ENCODE measurements at regions not wholly inside any gene's neighbourhood (a gene's known extent, or its start where the extent isn't known, plus 50 kb on each side); places are given as distances from the start of the nearest gene placed in this dataset.

DNA sequence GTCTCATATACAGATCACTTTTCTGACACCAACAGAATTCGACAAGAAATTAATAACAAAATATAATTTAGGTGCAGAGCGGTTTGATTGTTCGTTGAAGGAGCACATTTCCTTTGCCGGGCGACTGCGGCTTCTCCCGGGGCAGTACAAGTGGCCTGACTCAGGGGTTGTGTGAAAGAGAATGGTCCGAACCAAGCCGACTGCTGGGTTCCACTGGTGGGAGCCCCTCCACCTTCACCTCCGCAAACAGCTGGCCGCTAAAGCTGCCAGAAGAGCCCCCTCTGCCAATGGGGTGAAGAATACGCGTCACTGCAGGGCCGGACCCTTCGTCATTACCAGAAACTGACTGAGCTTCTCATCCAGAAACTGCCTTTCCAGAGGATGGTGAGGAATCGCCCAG, 156.0 kb upstream of the IFNE start:
- H3K4me1 ChIP-seq (ENCODE audit: insufficient read depth, low read length, poor library complexity, severe bottlenecking): no peaks in the 10 kb centered on the region
- ChIA-PET POLR2A (interaction anchor here (0.7 kb wide), 2 partner anchors 113 to 1352 kb away, joined by 4 read pairs; no protein-coding TSS in a partner anchor), CTCF (ENCODE audit: unreplicated experiment) (no interaction called here)
- TF ChIP-seq, protein P1, sequence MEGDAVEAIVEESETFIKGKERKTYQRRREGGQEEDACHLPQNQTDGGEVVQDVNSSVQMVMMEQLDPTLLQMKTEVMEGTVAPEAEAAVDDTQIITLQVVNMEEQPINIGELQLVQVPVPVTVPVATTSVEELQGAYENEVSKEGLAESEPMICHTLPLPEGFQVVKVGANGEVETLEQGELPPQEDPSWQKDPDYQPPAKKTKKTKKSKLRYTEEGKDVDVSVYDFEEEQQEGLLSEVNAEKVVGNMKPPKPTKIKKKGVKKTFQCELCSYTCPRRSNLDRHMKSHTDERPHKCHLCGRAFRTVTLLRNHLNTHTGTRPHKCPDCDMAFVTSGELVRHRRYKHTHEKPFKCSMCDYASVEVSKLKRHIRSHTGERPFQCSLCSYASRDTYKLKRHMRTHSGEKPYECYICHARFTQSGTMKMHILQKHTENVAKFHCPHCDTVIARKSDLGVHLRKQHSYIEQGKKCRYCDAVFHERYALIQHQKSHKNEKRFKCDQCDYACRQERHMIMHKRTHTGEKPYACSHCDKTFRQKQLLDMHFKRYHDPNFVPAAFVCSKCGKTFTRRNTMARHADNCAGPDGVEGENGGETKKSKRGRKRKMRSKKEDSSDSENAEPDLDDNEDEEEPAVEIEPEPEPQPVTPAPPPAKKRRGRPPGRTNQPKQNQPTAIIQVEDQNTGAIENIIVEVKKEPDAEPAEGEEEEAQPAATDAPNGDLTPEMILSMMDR (conservative IDR thresholded peaks at IDR 0.05; ENCODE audit: low read length): no peak
- TF ChIP-seq EZH2phosphoT487 (IDR thresholded peaks at IDR 0.05; ENCODE audit: borderline replicate concordance, low read depth, low read length): no peak
- intact Hi-C loops (cut with micrococcal nuclease; ENCODE audit: unreplicated experiment): no loop called here
- no peak overlapping the region for H3K4me2 ChIP-seq (ENCODE audit: low read length)
- H3K9me2 ChIP-seq (ENCODE audit: insufficient read depth, low read length): no peaks in the 10 kb centered on the region
- H3K27ac ChIP-seq (ENCODE audit: low read depth, low read length, poor library complexity, severe bottlenecking): no peak overlapping the region
- no peaks in the 10 kb centered on the region for H3K79me2 ChIP-seq (ENCODE audit: insufficient read depth, low read depth, low read length)
- no peak for DNase-seq (ENCODE audit: low spot score)
- H3K4me3 ChIP-seq (ENCODE audit: low read depth, low read length, poor library complexity, severe bottlenecking): no peak overlapping the region
- no peaks in the 10 kb centered on the region for H4K20me1 ChIP-seq (ENCODE audit: insufficient read depth, low read length)
- H3K36me3 ChIP-seq (ENCODE audit: insufficient read depth, low read length): no peaks in the 10 kb centered on the region
- BruUV-seq (replicated peaks): no TSS peak
- H3K9me3 ChIP-seq (ENCODE audit: low read length): no peaks in the 10 kb centered on the region
- no peak overlapping the region for H2AFZ ChIP-seq (ENCODE audit: low read length)

DNA sequence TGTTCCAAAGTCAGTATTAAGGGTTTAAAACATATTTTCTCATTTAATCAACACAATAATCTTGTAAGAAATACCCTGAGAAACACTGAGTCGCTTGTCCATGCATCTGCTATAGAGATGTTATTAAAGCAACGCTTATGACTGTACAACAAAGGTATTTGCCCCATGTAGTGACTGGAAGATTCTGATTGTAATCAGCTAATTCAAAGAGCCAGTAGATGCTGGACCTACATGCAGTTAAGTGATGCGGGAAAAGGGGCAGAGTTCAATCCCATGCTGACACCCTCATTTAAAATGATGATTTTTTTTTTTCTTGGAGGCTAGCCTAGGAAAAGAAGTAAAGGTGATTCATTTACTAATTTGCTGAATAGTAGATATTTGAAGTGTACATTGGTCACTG, 149.3 kb upstream of the MTAP start:
- Histone ChIP-seq H3K36me3 (ENCODE audit: insufficient read depth, low read length) (no peaks in the 10 kb centered on the region), H3K4me2 (ENCODE audit: low read length) (no peak overlapping the region), H2AFZ (ENCODE audit: low read length) (no peak overlapping the region), H3K9me2 (ENCODE audit: insufficient read depth, low read length) (no peaks in the 10 kb centered on the region), H3K4me1 (ENCODE audit: insufficient read depth, low read length, poor library complexity, severe bottlenecking) (no peaks in the 10 kb centered on the region), H3K27ac (ENCODE audit: low read depth, low read length, poor library complexity, severe bottlenecking) (no peak overlapping the region), H3K4me3 (ENCODE audit: low read depth, low read length, poor library complexity, severe bottlenecking) (no peak overlapping the region), H4K20me1 (ENCODE audit: insufficient read depth, low read length) (no peaks in the 10 kb centered on the region), H3K9me3 (ENCODE audit: low read length) (no peaks in the 10 kb centered on the region), H3K79me2 (ENCODE audit: insufficient read depth, low read depth, low read length) (no peaks in the 10 kb centered on the region)
- TF ChIP-seq, protein P1 (conservative IDR thresholded peaks at IDR 0.05; ENCODE audit: low read length): no peak
- TF ChIP-seq EZH2phosphoT487 (IDR thresholded peaks at IDR 0.05; ENCODE audit: borderline replicate concordance, low read depth, low read length): no peak
- intact Hi-C loops (cut with micrococcal nuclease; ENCODE audit: unreplicated experiment): no loop called here
- BruUV-seq (replicated peaks): no TSS peak
- CTCF ChIA-PET (ENCODE audit: unreplicated experiment): no interaction called here
- no peak for DNase-seq (ENCODE audit: low spot score)
- POLR2A ChIA-PET: no interaction called here

DNA sequence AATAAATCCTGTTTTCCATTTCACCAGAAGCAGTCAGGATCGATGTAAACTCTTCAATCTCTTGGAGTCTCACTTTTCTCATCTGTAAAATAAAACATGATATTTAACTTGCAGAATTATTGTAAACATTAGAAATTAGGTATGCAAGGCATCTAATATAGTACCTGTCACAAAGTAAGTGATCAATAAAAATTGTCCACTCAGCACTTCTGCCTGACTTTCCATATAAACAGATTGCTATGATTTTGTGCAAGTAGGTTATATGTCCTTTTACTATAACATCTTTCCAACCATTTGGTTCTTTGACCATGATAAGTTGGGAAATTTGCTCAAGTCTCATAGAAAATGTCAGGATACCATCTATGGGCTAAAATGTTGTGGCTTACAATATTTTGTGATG, 148.8 kb upstream of the MTAP start:
- Histone ChIP-seq H3K36me3 (ENCODE audit: insufficient read depth, low read length) (no peaks in the 10 kb centered on the region), H4K20me1 (ENCODE audit: insufficient read depth, low read length) (no peaks in the 10 kb centered on the region), H3K4me2 (ENCODE audit: low read length) (no peak overlapping the region), H3K27ac (ENCODE audit: low read depth, low read length, poor library complexity, severe bottlenecking) (no peak overlapping the region), H3K79me2 (ENCODE audit: insufficient read depth, low read depth, low read length) (no peaks in the 10 kb centered on the region), H3K4me3 (ENCODE audit: low read depth, low read length, poor library complexity, severe bottlenecking) (no peak overlapping the region), H3K9me3 (ENCODE audit: low read length) (no peaks in the 10 kb centered on the region), H2AFZ (ENCODE audit: low read length) (no peak overlapping the region), H3K4me1 (ENCODE audit: insufficient read depth, low read length, poor library complexity, severe bottlenecking) (no peaks in the 10 kb centered on the region), H3K9me2 (ENCODE audit: insufficient read depth, low read length) (no peaks in the 10 kb centered on the region)
- BruUV-seq (replicated peaks): no TSS peak
- CTCF ChIA-PET (ENCODE audit: unreplicated experiment): no interaction called here
- DNase-seq (ENCODE audit: low spot score): no peak
- intact Hi-C loops (cut with micrococcal nuclease; ENCODE audit: unreplicated experiment): no loop called here
- POLR2A ChIA-PET: interaction anchor here (0.6 kb wide), 1 partner anchor 9 kb away, joined by 3 read pairs; no protein-coding TSS in a partner anchor
- no peak for TF ChIP-seq EZH2phosphoT487 (IDR thresholded peaks at IDR 0.05; ENCODE audit: borderline replicate concordance, low read depth, low read length)
- TF ChIP-seq, protein P1 (conservative IDR thresholded peaks at IDR 0.05; ENCODE audit: low read length): no peak
